ENCODE measurements at regions not wholly inside any gene's neighbourhood (a gene's known extent, or its start where the extent isn't known, plus 50 kb on each side); places are given as distances from the start of the nearest gene placed in this dataset.
"Not testable (repeated sequence)": the region's sequence is repeated elsewhere in the genome, so short reads cannot be mapped to it uniquely, and the experiment has no call there.

GRCh38 chr11:25159341-25159740 lies 662.5 kb downstream of the LUZP2 start:
- DNase-seq (ENCODE audit: low read depth), result no peak

DNA sequence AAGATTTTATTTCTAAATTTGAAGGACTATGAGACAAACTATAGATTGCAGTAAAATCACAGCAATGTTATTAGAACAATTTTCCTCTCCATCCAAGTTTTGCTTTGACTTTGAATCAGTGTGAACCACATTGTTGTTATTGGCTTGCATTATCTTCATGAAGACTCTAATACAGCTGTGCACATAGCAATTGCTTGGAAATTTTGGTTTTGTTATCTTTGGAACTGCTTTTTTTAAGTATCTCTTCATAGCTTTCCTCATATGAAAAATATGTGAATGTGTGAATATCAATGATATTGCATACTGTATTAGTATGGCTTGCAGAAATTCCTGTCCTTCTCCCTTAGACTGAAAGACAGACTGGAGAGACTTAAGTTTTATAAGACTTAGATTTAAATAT lies 666.6 kb downstream of the LUZP2 start:
- no peak for DNase-seq (ENCODE audit: low read depth)

GRCh38 chr11:25180187-25180586 lies 683.3 kb downstream of the LUZP2 start:
- DNase-seq (ENCODE audit: low read depth), result no peak

DNA sequence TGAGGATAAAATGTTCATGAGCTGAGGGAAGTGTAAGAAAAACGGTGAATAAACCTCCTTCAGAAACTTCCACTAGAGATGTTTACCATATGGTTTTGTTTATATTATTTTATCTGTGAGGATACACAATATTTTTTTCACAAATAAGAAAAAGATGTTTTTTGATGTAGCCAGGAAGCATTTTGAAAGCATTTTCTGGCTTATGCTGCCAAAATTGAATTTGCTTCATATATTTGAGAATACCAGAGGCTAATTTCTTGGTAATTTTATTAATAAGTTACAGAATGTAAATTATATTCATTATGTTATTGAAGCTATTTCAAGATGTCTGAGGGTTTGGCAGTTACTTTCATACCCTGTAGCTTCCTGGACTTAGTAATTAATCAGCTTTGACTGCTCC lies 686.6 kb downstream of the LUZP2 start:
- DNase-seq (ENCODE audit: low read depth), result no peak

- DNase-seq (ENCODE audit: low read depth), result no peak
Observed at GRCh38 chr11:25197515-25197914, 700.7 kb downstream of the LUZP2 start.

DNA sequence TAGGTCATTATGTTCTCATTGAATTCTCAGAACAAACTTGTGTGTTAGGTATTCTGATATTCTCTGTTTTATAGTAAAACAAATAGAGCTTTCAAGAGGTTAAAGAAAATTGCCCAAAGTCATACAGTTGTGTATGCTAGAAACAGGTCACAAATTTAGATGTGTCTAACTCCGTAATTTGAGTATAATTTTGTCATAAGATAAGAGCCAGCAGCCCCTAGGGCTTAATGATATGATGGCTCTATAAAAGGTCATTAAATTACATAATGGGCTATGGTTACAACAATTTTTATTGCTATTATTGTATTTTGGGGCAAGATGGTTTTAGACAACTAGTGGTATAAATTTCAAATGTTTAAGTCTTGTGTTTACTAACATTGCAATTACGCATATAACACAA lies 701.9 kb downstream of the LUZP2 start:
- no peak for DNase-seq (ENCODE audit: low read depth)

DNA sequence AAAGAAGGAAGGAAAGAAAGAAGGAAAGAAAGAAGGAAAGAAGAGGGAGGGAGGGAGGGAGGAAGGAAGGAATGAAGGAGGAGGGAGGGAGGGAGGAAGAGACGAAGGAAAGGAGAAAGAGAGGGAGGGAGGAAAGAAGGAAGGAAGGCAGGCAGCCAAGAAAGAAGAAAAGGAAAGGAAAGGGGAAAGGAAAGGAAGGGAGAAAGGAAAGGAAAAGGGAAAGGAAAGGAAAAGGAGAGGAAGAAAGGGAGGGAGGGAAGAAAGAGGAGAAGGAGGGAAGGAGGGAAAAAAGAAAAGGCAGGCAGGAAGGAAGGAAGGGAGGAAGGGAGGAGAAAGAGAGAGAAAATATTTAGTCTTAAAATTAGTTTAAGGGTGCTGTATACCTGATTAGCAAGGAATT lies 704.1 kb downstream of the LUZP2 start:
- no peak for DNase-seq (ENCODE audit: low read depth)

DNA sequence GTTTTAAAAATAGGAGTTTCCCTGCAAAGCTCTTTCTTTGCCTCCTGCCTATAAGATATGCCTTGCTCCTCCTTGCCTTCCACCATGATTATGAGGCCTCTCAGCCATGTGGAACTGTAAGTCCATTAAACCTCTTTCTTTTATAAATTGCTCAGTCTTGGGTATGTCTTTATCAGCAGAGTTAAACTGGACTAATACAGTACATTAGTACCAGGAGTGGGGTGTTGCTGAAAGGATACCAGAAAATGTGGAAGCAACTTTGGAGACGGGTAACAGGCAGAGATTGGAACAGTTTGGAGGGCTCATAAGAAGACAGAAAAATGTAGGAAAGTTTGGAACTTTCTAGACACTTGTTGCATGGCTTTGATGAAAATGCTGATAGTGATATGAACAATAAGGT lies 709.9 kb downstream of the LUZP2 start:
- DNase-seq (ENCODE audit: low read depth), result no peak

GRCh38 chr11:25211635-25212254 lies 714.9 kb downstream of the LUZP2 start:
- DNase-seq (ENCODE audit: low read depth), result no peak

DNA sequence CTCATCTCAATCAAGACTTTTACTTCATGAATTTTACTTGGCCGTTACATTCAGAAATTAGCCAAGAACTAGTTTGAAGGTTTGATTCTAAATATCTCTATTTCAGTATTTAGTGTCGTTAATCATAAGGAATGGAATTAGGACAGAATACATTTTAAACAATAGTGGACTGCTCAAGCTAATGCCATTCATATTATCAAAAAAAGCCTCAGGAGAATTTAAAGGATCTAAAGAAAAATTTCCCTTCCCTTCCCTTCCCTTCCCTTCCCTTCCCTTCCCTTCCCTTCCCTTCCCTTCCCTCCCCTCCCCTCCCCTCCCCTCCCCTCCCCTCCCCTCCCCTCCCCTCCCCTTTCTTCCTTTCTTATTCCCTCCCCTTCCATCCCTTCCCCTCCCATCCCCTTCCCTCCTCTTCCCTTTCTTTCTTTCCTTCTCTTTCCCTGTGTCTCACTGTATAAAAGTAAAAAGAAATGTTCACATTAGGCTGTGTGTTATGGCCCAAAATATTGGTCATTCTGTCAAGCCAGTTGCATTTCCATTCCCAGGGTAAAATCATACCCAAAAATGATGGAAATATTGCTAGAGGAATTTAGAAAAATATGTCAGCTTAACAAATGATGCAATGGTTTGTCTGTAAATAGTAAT lies 717.8 kb downstream of the LUZP2 start:
- no peak for DNase-seq (ENCODE audit: low read depth)

DNA sequence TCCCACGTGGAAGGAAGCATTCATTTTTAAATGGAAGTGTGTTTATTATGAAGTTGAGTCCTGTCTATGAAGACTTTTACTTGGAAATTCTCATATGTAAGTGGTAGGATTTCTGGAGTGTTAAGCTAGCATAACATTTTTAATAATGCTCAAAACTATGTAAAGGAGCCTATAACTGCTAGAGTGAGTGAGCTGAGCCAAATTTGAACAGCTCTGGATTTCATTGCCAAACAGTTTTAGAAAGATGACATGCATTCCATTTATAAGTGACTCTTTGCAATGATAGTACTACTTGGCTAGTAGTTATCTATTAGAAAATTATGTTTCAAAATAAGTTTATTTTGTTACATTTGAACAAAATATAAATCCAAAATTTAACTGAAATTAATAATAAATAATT lies 721.2 kb downstream of the LUZP2 start:
- DNase-seq (ENCODE audit: low read depth), result no peak

DNA sequence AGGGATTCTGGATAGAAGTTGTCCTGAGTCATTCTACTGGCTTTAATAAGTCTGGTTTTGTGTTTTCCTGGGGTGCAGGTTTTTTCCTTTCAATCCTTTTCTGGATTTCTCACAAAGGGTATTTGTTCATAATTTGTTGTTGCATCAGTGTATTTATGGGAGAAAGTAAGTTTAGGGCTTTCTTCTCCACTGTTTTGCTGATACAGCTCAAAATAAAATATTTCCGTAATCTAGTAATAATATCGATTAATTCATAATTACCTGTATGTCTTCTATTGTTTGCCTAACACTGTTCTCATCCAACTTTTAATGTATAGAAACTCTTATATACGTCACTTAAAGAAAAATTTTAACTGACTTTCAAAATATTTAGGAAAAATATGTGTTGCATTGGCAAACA lies 728.2 kb downstream of the LUZP2 start:
- DNase-seq (ENCODE audit: low read depth), result no peak

- DNase-seq (ENCODE audit: low read depth), result no peak
Observed at GRCh38 chr11:25242928-25243327, 746.1 kb downstream of the LUZP2 start.

GRCh38 chr11:25244126-25244525 lies 747.3 kb downstream of the LUZP2 start:
- no peak for DNase-seq (ENCODE audit: low read depth)

DNA sequence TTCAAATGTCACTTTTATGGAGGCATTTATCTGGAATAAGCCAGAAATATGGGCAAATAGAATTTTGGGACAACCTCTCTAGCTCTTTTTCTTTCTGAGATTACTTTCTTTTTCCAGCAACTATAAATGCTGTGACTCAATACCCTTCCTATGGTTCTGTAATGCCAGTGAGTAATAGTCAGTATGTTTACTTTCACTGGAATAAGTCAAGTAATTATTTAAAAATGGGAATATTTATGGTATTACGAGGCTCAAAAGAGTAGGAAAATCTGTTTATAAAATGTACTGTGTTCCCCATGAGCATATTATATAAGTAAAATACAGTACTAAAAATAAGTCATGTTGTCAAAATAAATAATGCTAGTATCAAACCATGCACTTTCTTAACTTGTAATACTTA lies 750.5 kb downstream of the LUZP2 start:
- no peak for DNase-seq (ENCODE audit: low read depth)

DNA sequence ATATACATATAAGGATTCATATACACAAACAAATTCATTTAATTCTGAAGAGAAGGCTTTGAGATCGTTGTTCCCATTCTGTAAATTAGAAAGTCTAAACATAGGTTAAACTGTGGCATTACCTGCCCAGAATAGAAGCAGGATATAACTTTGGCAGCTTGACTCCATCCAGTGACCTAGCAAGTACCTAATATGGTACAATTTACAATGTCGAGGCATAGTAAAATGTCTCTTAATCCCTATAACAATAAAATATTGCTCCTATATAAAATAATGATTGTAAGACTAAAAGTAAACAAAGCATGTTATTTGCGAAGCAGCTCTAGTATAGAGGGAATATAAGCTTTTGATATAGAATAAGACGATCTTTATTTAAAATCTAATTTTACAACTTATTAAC lies 756.0 kb downstream of the LUZP2 start:
- DNase-seq (ENCODE audit: low read depth), result no peak

DNA sequence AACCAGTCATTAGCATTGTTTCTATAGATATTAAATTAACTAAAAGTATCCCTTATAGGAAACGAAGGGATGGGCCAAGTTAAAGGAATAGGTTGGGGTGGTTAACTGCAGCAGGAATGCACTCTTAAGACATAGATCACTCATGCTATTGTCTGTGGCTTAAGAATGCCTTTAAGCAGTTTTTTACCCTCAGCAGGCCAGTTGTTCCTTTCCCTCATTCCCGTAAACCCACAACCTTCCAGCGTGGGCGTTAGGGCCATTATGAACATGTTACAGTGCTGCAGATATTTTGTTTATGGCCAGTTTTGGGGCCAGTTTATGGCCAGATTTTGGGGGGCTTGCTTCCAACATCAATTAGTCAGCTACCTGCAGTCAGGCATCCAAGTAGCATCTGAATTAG lies 767.0 kb downstream of the LUZP2 start:
- DNase-seq (ENCODE audit: low read depth), result not testable (repeated sequence)

- DNase-seq (ENCODE audit: low read depth), result no peak
Observed at GRCh38 chr11:25271301-25271700, 774.4 kb downstream of the LUZP2 start.

GRCh38 chr11:25272214-25272613 lies 775.4 kb downstream of the LUZP2 start:
- no peak for DNase-seq (ENCODE audit: low read depth)

GRCh38 chr11:25280821-25281220 lies 784.0 kb downstream of the LUZP2 start:
- not testable (repeated sequence) for DNase-seq (ENCODE audit: low read depth)

- DNase-seq (ENCODE audit: low read depth), result no peak
Observed at GRCh38 chr11:25293166-25293565, 796.3 kb downstream of the LUZP2 start.

DNA sequence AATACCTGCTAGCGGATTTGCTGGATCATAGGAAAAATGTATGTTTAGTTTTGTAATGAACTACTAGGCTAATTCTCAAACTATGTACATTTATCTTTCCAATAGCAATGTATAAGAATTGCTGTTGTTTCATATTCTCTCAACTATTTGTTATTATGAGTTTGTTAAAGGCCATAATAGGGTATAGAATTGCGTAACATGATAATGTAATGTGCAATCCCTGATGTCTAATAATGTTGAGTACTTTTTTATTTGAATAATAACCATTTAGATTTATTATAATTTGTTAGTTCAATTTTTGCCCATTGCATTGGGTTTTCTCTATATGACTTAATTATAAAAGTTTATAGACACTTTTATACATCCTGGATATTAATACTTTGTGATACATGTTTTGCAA lies 801.6 kb downstream of the LUZP2 start:
- no peak for DNase-seq (ENCODE audit: low read depth)

DNA sequence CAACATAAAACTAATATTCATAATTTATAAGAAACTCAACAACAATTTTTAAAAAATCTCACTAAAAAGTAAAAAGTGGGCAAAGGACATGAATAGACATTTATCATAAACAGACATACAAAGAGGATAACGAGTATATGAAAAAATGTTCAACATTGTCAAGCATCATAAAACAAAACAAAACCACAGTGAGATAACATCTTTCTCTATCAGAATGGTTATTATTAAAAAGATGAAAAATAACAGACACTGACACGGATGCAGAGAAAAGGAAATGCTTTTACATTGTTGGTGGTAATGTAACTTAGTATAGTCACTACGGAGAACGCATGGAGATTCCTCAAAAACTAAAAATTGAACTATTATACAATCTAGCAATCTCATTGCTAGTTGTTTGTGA lies 813.0 kb downstream of the LUZP2 start:
- DNase-seq (ENCODE audit: low read depth), result no peak

DNA sequence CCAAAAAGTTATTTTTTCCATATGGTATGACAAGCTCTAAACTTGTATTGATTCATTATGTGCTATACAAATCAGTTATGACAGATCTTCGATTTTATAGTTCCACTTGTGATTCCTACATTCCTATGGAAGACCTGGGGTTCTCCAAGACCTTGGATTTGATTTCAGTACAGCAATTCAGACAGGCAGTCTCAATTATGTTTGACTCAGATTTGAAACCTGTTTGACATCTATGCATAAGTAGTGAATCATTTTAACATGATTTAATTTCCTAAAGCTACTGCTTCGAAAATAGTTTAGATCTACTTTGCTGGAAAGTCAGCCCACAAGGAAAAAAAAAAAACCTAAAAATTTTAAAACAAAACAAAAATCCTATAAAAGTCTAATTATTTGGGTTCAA lies 820.4 kb downstream of the LUZP2 start:
- no peak for DNase-seq (ENCODE audit: low read depth)
